ENCODE measurements at regions not wholly inside any gene's neighbourhood (a gene's known extent, or its start where the extent isn't known, plus 50 kb on each side); places are given as distances from the start of the nearest gene placed in this dataset.
A peak's percentile ranks its signal among the peaks of the same experiment; 100 is the strongest.
"Not testable (repeated sequence)": the region's sequence is repeated elsewhere in the genome, so short reads cannot be mapped to it uniquely, and the experiment has no call there.

DNA sequence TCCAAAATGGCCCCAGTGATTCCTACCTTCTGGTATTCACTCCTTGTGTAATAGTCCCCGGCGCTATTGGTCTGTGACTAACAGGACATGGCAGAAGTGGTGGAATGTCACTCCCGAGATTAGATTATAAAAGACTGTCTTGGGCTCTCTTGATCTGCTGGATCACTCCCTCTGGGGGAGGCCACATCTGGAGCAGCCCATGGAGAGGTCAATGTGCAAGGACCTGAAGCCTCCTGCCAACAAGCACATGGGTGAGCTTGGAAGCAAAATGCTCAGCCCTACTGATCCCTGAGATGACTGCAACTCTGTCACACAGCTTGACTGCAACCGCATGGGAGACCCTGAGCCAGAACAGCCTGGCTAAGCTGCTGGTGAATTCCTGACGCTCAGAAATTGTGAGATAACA, 94.3 kb upstream of the GLI2 start:
- no peak for DNase-seq

GRCh38 chr2:120642646-120643045, 93.0 kb upstream of the GLI2 start:
- DNase-seq, result no peak

DNA sequence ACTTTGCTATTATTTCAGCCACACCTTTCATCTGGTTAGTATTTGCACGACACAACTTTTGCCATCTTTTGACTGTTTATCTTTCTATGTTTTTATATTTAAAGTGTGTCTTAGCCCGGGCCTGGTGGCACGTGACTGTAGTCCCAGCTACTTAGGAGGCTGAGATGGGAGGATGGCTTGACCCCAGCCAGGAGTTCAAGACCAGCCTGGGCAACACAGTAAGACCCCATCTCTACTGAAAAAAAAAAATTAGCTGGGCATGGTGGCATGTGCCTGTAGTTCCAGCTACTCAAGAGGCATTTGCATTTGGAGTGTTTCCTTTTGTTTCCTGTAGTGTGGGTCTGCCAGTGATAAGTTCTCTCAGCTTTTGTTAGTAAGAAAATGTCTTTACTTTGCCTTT, 88.7 kb upstream of the GLI2 start:
- no peak for DNase-seq

- no peak for DNase-seq
Measured at GRCh38 chr2:120647487-120647886, 88.2 kb upstream of the GLI2 start.

- not testable (repeated sequence) for DNase-seq
Measured at GRCh38 chr2:120649381-120649780, 86.3 kb upstream of the GLI2 start.

DNA sequence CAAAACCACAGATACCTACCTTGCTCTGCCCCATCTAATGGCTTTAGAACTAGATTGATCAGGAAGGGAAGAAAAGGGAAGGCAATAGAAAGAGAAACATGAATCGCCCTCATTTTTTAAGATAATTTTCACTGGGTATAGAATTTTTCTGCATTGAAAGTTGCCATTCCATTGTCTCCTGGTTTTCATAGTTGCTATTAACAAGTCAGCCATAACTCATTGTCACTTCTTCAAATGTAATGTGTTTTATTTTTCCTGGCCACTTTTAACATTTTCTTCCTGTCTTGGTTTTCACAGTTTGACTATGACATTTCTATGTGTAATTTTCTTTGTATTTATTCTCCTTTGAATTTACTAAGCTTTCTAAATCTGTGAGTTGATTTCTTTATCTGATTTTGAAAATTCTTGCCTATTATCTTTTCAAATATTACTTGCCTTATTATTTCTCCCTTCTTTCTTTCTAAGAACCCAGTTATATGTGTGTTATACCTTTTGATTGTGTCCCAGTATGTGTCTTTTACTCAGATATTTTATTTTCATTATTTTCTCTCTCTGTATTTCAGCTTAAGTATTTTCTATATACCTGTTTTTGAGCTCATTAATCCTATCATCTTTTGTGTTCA, 85.5 kb upstream of the GLI2 start:
- DNase-seq, result no peak

DNA sequence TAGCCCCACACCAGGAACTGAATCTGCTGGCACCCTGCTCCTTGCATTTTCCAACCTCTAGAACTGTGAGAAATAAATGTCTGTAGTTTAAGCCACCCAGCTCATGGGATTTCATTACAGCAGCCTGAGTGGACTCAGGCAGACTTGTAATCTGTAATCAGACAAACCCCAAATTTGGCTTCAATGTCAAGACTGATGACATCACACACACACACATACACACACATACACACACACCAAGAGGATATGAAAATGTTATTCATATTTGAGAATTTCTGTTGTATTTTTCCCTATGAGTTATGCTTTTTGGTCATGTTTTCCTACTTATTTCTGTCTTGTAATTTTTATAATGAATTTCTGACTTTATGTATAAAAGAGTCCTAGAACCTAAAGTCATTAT, 83.8 kb upstream of the GLI2 start:
- DNase-seq, result no peak

- no peak for DNase-seq
Measured at GRCh38 chr2:120653046-120653445, 82.6 kb upstream of the GLI2 start.

DNA sequence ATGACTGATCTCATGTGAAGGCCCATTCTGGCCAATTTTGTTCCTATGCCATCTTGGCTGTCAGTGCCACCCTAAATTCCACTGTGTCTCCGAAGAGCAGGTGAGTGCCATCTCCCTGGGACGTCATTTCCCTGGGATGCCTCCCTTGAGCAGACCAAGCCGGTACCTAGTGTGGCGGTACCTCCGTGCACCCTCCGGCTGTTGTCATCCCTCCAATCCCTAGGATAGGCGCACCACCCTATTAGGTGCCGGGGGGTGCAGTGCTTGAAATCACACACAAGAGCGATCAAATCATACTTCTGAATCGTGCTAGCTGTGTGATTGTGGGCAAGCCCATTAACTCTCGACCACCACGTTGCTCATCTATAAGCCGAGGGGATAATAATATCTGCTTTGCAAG, 81.8 kb upstream of the GLI2 start:
- DNase-seq, result no peak

GRCh38 chr2:120654381-120655134, 81.1 kb upstream of the GLI2 start:
- peak; percentile 12 for DNase-seq

GRCh38 chr2:120656273-120656950, 79.3 kb upstream of the GLI2 start:
- peak; percentile 41 for DNase-seq

DNA sequence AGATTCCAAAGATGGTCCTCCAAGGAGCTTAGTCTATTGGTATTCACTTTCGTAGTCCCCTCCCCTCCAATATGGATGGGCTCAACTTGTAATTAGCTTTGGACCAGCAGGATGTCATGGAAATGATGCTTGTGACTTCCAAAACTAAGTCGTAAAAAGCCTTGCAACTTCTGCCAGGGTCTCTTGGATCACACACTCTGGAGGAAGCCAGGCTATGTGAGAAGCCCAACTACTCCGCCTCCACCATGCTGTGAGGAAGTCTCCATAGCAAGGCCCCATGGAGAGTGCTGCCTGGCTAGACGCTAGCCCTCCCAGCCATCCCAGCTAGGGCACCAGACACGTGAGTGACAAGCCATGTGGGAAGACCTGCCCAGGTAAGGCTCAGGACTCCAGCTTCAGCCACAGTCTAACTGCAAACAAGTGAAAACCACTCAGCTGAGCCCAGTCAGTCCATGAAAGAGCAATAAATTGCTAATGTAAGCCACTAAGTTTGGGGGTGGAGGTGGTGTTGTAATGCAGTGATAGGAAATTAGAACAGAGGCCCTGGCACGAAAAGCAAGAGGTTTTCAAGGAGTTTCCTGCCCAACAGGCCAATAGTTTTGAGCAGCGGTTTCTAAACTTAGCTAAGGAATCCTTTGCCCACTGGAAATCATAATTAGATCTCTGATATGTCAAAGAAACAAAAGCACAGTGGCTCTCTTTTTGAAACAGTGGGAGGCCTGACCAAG, 77.5 kb upstream of the GLI2 start:
- no peak for DNase-seq

DNA sequence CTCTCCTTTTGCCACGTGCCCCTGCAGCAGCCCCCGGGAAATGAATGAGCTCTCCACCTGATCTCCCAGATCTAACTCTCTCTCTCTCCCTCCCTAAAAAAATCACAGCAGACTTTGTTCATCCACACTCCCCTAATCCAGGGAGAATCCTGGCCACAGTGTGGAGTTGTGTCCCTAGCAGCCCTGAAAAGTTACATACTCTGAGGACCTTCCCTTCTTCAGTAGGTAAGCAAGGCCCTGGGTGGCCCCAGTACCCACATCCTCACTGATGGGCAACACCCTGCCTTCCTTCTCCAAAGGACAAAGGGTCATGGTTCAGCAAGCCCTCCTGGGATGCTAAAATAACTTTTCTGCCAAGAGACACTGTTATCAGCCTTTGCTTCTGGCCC, 76.9 kb upstream of the GLI2 start:
- no peak for DNase-seq

- no peak for DNase-seq
Measured at GRCh38 chr2:120659275-120659977, 76.2 kb upstream of the GLI2 start.

- DNase-seq, result no peak
Measured at GRCh38 chr2:120660056-120660694, 75.5 kb upstream of the GLI2 start.

GRCh38 chr2:120660771-120661459, 74.8 kb upstream of the GLI2 start:
- no peak for DNase-seq

- peak; percentile 51 for DNase-seq
Measured at GRCh38 chr2:120661551-120661950, 74.1 kb upstream of the GLI2 start.

GRCh38 chr2:120662046-120662445, 73.6 kb upstream of the GLI2 start:
- no peak for DNase-seq

DNA sequence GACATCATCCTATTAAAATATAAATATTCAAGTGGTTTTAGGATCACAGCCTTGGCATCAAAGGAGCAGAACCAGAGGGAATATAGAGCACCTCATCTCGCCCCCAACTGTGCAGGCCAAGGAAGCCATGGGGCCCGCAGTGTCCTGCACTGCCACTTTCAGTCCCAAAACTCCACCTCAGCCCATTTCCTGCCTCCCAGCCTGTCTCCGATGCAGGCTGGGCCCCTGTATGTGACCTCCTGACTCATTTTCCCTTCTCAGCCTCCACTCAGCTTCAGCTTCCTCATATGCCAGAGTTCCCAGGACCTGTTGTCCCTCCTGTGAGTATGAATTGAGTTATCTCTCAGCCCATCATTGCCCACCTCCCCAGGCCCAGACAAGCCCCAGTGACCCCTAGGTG, 72.9 kb upstream of the GLI2 start:
- no peak for DNase-seq

DNA sequence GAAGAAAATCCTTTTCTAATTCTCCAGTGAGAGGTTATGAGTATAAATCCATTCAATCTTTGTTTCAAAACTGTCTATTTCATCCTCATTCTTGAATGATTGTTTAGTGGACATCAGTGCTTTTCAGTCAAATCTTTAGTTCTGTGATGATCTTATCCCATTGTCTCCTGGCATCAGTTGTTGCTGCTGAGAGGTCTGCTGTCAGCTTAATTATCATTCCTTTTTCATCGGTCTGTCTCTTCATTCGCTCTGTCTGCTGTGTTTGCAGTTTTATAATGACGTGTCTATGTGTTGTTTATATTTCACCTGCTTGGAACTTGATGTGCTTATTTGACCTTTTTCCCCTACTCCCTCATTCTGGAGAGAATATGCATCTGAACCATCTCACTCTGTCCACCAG, 69.2 kb upstream of the GLI2 start:
- DNase-seq, result no peak

- DNase-seq, result no peak
Measured at GRCh38 chr2:120667981-120668380, 67.7 kb upstream of the GLI2 start.
